ENCODE measurements at regions not wholly inside any gene's neighbourhood (a gene's known extent, or its start where the extent isn't known, plus 50 kb on each side); places are given as distances from the start of the nearest gene placed in this dataset.

DNA sequence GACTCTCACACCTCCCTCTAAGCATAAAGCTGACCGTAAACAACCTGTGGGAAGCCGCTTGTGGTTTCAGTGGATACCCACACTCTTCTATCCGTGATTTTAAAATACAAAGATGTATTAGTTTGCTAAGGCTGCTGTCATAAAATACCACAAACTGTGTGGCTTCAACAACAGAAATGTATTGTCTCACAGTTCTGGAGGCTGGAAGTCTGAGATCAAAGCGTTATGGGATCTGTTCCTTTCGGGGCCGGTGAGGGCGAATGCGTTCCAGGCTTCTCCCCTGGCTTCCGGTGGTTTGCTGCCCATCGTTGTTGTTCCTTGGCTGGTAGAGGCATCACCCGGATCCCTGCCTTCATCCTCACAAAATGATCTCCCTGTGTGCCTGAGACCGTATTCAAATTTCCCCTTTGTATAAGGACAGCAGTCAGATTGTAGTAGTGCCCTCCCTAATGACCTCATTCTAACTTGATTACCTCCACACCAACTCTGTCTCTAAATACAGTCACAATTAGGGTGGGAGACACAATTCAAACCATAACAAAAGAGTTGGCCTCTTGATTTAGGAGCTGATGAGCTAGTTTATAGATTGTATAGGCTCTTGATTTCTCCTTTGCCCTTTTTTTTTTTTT lies 210.6 kb upstream of the SOX4 start:
- no peak for DNase-seq

- no peak for DNase-seq
Measured at GRCh38 chr6:21383450-21384085, 210.0 kb upstream of the SOX4 start.

DNA sequence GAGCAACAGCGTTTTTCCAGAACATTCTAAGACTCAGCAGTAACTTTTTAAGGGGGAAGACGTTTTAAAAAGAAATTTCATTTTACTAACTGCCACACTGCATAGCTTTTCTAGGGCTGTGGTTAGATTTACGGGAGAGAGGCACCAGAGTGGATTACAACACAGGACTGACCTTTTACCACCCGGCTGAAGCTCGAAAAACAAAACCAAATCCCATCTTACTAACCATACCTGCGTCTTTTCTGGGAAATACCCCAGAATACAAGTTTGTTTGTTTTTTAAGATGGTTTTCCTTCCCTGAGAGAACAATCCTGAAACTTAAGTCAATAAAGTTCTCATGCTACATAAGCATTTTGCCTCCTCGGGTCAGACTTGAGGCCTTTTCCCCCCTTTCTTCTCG lies 209.3 kb upstream of the SOX4 start:
- no peak for DNase-seq

GRCh38 chr6:21386744-21387143 lies 206.8 kb upstream of the SOX4 start:
- no peak for DNase-seq

GRCh38 chr6:21390532-21391213 lies 202.9 kb upstream of the SOX4 start:
- no peak for DNase-seq

GRCh38 chr6:21392177-21392576 lies 201.4 kb upstream of the SOX4 start:
- DNase-seq = no peak

GRCh38 chr6:21393441-21394165 lies 199.9 kb upstream of the SOX4 start:
- DNase-seq = no peak

GRCh38 chr6:21395121-21395520 lies 198.4 kb upstream of the SOX4 start:
- no peak for DNase-seq

DNA sequence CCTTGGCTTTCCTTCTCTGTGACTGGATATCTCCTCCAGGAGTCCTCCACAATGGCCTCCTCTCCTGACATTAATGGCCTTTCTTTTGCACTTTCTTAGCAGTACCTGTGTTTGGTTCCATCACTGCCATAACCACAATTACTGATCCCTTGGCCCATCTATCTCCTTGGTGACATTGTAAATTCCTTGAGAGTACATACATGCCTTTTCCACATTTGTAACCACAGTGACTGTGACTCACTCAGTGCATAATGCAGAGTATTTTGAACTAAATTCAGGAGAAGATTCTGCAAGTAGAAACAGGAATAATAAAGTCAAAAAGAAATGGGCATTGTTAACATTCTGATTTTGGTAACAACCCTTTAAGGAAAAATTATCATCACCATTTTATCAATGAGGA lies 197.2 kb upstream of the SOX4 start:
- no peak for DNase-seq

GRCh38 chr6:21398741-21399325 lies 194.7 kb upstream of the SOX4 start:
- DNase-seq = no peak

DNA sequence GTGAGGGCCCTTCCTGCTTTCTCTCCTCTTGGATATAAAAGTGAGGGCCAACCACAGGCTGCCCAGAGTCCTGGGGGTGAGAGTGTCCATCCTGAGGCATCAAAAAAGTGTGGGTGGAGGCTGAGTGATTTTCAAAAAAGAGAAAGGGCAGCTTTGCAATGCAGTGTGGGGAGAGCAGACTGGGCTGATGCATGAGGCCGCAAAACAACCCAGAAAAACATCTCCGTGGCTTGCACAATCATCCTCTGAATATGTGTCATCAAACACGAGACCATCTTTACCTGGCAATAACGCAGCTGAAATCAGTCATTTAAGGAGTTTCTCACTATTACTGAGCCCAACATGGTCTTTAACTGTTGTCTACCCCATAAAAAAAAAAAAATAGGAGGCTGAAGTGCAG lies 191.2 kb upstream of the SOX4 start:
- peak; percentile 90 for DNase-seq

DNA sequence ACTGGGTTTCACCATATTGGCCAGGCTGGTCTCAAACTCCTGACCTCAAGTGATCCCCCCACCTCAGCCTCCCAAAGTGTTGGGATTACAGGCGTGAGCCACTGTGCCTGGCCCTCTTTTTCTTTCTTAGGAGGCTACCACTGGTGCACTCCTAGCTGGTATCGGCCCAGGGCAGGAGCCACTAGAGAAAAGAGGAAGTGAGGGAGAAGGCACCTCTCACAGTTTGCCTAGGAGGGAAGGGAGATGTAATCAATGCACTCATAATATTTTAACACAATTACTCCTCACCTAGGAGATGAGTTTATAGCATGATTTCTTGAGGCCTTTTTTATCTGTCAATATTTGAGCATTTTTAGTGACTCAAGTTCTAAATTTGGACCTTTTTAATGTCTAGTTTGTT lies 189.0 kb upstream of the SOX4 start:
- DNase-seq = peak; percentile 5

- no peak for DNase-seq
Measured at GRCh38 chr6:21406316-21406715, 187.2 kb upstream of the SOX4 start.

GRCh38 chr6:21409231-21409630 lies 184.3 kb upstream of the SOX4 start:
- no peak for DNase-seq

- no peak for DNase-seq
Measured at GRCh38 chr6:21413428-21413827, 180.1 kb upstream of the SOX4 start.

DNA sequence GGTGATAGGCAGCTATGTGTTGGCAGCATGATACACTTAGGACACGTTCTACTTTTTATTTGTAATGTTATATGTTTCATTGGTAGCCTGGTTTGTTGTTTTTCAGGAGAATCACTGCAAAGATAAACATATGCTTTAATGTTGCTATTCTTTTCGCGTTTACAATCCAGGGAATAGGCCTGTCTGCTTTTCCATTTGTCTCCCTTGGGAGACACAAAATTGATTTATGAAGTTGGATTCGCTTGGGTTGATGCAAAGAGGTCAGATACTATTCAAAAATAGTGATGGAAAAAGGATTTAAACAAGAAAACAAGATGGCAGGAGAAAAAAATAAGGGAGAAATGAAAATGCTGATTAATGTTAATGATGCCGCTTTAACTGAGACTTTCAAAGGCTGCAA lies 179.5 kb upstream of the SOX4 start:
- DNase-seq = no peak

- no peak for DNase-seq
Measured at GRCh38 chr6:21420146-21420878, 173.2 kb upstream of the SOX4 start.

GRCh38 chr6:21420926-21421325 lies 172.6 kb upstream of the SOX4 start:
- no peak for DNase-seq

DNA sequence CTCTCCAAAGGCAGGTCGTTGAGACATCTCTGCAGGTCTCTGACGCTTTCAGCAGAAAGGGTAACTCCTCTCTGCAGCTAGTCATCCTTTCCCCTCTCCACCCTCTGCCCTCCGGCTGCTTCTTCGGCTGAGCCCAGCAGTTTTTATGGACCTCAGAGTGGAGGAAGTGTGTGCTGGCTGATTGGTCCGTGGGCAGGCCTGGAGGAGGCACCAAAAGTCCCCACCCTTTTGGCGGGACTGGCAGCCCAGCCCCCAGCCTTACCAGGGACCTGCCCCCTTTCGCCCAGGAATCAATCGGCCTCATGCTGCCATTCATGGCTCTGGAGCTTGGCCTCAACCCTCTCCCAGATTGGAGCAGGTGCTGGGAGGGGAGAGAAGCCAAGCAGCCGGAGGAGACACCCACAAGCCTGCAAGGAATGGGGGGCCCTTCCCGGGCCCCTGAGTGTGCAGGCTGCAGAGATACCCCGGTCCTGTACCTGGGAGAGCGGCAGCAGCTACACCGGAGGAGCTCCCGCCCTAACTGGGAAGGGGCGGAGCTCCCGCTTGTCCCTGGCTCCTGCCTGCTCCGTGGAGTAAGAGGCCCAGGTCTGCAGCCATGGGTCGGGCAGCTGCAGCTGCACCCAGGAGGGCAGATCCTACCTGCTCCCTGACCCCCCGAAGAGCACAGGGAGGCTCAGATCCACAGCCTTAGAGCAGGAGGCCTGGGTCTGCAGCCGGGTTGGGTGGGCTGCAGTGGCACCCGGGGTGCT lies 170.3 kb upstream of the SOX4 start:
- DNase-seq = no peak

DNA sequence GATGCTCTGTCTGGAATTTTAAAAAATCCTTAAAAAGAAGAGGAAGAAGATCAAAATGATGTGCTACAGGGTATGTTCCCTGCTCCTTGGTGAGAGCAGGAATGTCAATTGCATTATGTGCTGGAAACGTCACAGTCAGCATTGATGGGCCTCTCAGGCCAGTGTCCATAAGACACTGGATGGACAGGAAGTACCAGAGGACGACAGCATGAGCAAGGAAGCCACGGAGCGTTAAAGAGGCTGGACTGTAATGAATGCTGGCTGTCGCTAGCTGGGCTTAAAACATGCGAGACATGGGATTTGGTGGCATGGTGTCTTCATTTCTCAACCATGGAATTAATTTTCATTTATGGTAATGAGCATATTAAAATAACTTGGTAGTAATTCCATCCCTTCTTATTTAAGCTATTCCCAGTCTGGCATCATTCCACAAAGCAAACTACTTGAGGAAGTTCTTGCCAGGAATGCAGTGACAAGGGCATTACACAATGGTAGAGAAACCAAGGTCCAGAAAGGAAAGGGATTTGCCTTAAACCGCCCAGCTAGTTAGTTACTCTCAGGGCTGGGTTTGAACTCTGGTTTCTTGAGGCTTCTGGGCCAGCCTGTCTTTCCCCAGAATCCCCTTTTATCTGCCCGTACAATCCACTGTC lies 166.6 kb upstream of the SOX4 start:
- DNase-seq = no peak

DNA sequence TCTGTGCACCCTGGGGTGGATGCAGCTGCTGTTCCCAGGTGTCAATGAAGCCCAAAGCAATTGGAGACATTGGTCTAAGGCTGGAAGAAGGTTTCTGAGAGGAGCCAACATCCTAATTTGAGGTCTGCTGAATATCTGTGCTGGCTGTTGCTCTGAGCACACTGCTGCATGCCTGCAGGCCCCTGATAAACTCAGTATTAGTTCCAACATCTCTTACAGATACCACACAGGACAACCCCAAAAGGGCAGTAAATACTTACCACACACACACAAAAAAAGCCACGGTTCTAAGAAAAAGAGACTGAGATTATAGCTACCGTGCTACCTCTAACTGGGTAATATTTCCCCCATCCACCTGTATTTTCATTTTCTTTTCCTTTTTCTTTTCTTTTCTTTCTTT lies 164.3 kb upstream of the SOX4 start:
- no peak for DNase-seq
